ENCODE measurements at regions not wholly inside any gene's neighbourhood (a gene's known extent, or its start where the extent isn't known, plus 50 kb on each side); places are given as distances from the start of the nearest gene placed in this dataset.

GRCh38 chr9:85223506-85224125 is 518.1 kb downstream of the AGTPBP1 start:
- no peak overlapping the region for H4K91ac ChIP-seq (ENCODE audit: insufficient read depth, low read depth, low read length)
- no peaks in the 10 kb centered on the region for H3K4me1 ChIP-seq (ENCODE audit: control insufficient read depth, insufficient read depth, low read length)
- H3K9me3 ChIP-seq (ENCODE audit: control insufficient read depth, insufficient read depth, low read length): peaks cover 20% of the 10 kb centered on the region
- no peak for TF ChIP-seq FOS (IDR thresholded peaks at IDR 0.05; ENCODE audit: low read depth, low read length)
- intact Hi-C loops (cut with micrococcal nuclease): no loop called here
- no peak overlapping the region for H4K5ac ChIP-seq (ENCODE audit: low read depth, low read length)
- no peak overlapping the region for H3K14ac ChIP-seq (replicated peaks; ENCODE audit: low read depth, low read length)
- no peaks in the 10 kb centered on the region for H3K36me3 ChIP-seq (ENCODE audit: control insufficient read depth, insufficient read depth, low read length)
- no peak overlapping the region for H3K9ac ChIP-seq (ENCODE audit: low read depth, low read length)
- H3K27me3 ChIP-seq (ENCODE audit: control insufficient read depth, insufficient read depth, low read length): no peaks in the 10 kb centered on the region
- no peak for ATAC-seq (ENCODE audit: low read depth)
- no peak overlapping the region for H3K18ac ChIP-seq (ENCODE audit: low read depth, low read length)
- no CpG with 5 or more reads among the region's 2 CpGs for WGBS, 2 experiments (ENCODE audit: extremely low coverage in 2 of 2, insufficient read length in 1 of 2)
- H3K23ac ChIP-seq (ENCODE audit: low read depth, low read length): no peak overlapping the region
- POLR2A ChIA-PET (ENCODE audit: unreplicated experiment): no interaction called here
- no peak overlapping the region for H4K8ac ChIP-seq (ENCODE audit: low read depth in 2 of 2, low read length in 2 of 2)
- H3K4ac ChIP-seq (ENCODE audit: low read depth, low read length): no peak overlapping the region
- H3K4me3 ChIP-seq (ENCODE audit: insufficient read depth, low read depth, low read length): no peak overlapping the region
- no peak overlapping the region for H2AK5ac ChIP-seq (ENCODE audit: low read depth, low read length)
- no peak overlapping the region for H2BK15ac ChIP-seq (ENCODE audit: low read depth, low read length)
- dilution Hi-C loops (cut with HindIII; ENCODE audit: low sequenced_read_pairs, unreplicated experiment): no loop called here
- no peak overlapping the region for H2BK20ac ChIP-seq (ENCODE audit: low read depth, low read length)
- DNase-seq: no peak
- H2BK5ac ChIP-seq (ENCODE audit: low read depth, low read length, poor library complexity, severe bottlenecking): no peak overlapping the region
- BruUV-seq (replicated peaks): no TSS peak
- H3K4me2 ChIP-seq (ENCODE audit: low read depth, low read length): no peak overlapping the region
- no peak overlapping the region for H2BK120ac ChIP-seq (ENCODE audit: low read depth, low read length)
- H2AK9ac ChIP-seq (replicated peaks; ENCODE audit: low read depth, low read length, poor library complexity): no peak overlapping the region
- no peaks in the 10 kb centered on the region for H4K20me1 ChIP-seq (ENCODE audit: insufficient read depth, low read length)
- no peak overlapping the region for H3K56ac ChIP-seq (ENCODE audit: extremely low read depth, insufficient read depth, low read length)
- no peaks in the 10 kb centered on the region for H3K9me1 ChIP-seq (ENCODE audit: insufficient read depth, low read length)
- CTCF ChIA-PET: no interaction called here
- in situ Hi-C loops (cut with MboI; ENCODE audit: low sequenced_read_pairs): no loop called here
- no peaks in the 10 kb centered on the region for H3K79me1 ChIP-seq (ENCODE audit: low read depth in 1 of 2, low read length in 2 of 2)
- H2AFZ ChIP-seq (replicated peaks; ENCODE audit: low read length, poor library complexity): no peak overlapping the region
- H3K27ac ChIP-seq (ENCODE audit: insufficient read depth, low read length): no peak overlapping the region
